K562 (cell line): ENCODE measurements at regions not wholly inside any gene's neighbourhood (a gene's known extent, or its start where the extent isn't known, plus 50 kb on each side); places are given as distances from the start of the nearest gene placed in this dataset.

Source experiments
- FOXK2 ChIP-seq, 2 experiments: fragments of 450-650 bp; IDR thresholded peaks in 1 of 2; conservative IDR thresholded peaks in 1 of 2; 2 replicates each; pipeline ENCODE4 v1.6.1; 2016; ENCODE audit warnings: low read depth in 2 of 2, mild to moderate bottlenecking in 1 of 2
- HNRNPLL ChIP-seq: fragments of 200-400 bp; formaldehyde crosslinking; IDR thresholded peaks from 2 replicates; pipeline ENCODE4 v1.6.1; 2017; ENCODE audit warnings: low read length, low read depth, mild to moderate bottlenecking; ENCODE audit not compliant: poor library complexity, severe bottlenecking
- MYC ChIP-seq, 2 experiments: fragments of 250-450 bp in 1 of 2; sonication (Bioruptor Pico) in 1 of 2; IDR thresholded peaks; 2 replicates each; pipeline versions ENCODE4 v1.5.1 to v1.6.1; 2012 to 2021; ENCODE audit warnings: low read depth in 2 of 2, borderline replicate concordance in 1 of 2, improper control_type of control experiment in 1 of 2, low read length in 1 of 2, mild to moderate bottlenecking in 1 of 2, moderate library complexity in 1 of 2
- POLR2A ChIP-seq: fragments of 450-650 bp; conservative IDR thresholded peaks from 2 replicates; pipeline ENCODE4 v1.6.1; 2016
- SIN3A ChIP-seq, 2 experiments: fragments of 150-350 bp in 1 of 2; IDR thresholded peaks; 2 replicates each; pipeline ENCODE4 v1.6.1; 2011 to 2016; ENCODE audit warnings: borderline replicate concordance in 2 of 2, low read depth in 2 of 2, low read length in 2 of 2, mild to moderate bottlenecking in 2 of 2, moderate library complexity in 2 of 2; ENCODE audit not compliant: control insufficient read depth in 1 of 2
- SIN3B ChIP-seq: fragments of 450-650 bp; IDR thresholded peaks from 2 replicates; pipeline ENCODE4 v1.6.1; 2017; ENCODE audit warnings: low read depth, mild to moderate bottlenecking, moderate library complexity
- TRIM24 ChIP-seq, 2 experiments: fragments of 450-650 bp; IDR thresholded peaks; 2 replicates each; pipeline ENCODE4 v1.6.1; 2016
- ZNF274 ChIP-seq: IDR thresholded peaks from 2 replicates; pipeline ENCODE4 v1.6.1; 2011; ENCODE audit warnings: low read depth, mild to moderate bottlenecking, low read length, moderate library complexity, borderline replicate concordance

GRCh38 chr12:25041006-25041741 is 92.3 kb upstream of the BCAT1 start:
- no peak for TF ChIP-seq SIN3A (IDR thresholded peaks at IDR 0.05; ENCODE audit: borderline replicate concordance in 2 of 2, control insufficient read depth in 1 of 2, low read depth in 2 of 2, low read length in 2 of 2)
- no peak for TF ChIP-seq HNRNPLL
- no peak for TF ChIP-seq TRIM24 (IDR thresholded peaks at IDR 0.05)
- no peak for TF ChIP-seq FOXK2 (conservative IDR thresholded peaks at IDR 0.05 in 1 of 2, IDR thresholded peaks at IDR 0.05 in 1 of 2; ENCODE audit: low read depth in 2 of 2)
- no peak for TF ChIP-seq SIN3B
- no peak for TF ChIP-seq ZNF274
- no peak for TF ChIP-seq MYC (IDR thresholded peaks at IDR 0.05; ENCODE audit: low read depth, low read length)
- no peak for TF ChIP-seq MYC (CRISPR knock-in tag; IDR thresholded peaks at IDR 0.05; ENCODE audit: borderline replicate concordance, low read depth)
- no peak for TF ChIP-seq POLR2A
